Skeletal muscle cell (primary cell): ENCODE measurements at regions not wholly inside any gene's neighbourhood (a gene's known extent, or its start where the extent isn't known, plus 50 kb on each side); places are given as distances from the start of the nearest gene placed in this dataset.

Experiments
- DNase-seq: peaks from one replicate; pipeline ENCODE4 v3.0.0-alpha.2; 2010; ENCODE audit warnings: low read depth
- H3K4me3 ChIP-seq: 2 replicates; pipeline ENCODE4 v1.5.1; 2011; ENCODE audit warnings: low read depth, mild to moderate bottlenecking, control low read depth, low read length, moderate library complexity

DNA sequence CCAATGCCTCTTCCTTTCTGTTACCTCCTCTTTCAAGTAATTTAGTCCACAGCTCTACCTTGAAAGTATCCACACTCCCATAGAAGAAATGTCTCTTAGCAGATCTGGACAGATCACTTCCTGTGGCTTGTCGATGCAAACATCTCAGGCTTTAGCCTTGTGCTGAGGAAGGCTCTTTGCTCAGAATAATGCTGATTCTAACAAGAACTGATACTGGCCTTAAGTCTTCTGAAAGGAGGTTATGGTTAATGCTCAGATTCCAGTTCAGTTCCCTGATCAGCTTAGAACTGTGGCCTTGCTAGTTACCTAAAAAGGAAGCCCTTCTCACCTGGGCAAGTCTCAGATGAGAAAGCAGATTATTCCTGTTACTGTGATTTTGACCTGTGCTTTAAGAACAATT is 230.1 kb upstream of the FAT4 start:
- no peak for DNase-seq
- H3K4me3 ChIP-seq = no peak overlapping the region

DNA sequence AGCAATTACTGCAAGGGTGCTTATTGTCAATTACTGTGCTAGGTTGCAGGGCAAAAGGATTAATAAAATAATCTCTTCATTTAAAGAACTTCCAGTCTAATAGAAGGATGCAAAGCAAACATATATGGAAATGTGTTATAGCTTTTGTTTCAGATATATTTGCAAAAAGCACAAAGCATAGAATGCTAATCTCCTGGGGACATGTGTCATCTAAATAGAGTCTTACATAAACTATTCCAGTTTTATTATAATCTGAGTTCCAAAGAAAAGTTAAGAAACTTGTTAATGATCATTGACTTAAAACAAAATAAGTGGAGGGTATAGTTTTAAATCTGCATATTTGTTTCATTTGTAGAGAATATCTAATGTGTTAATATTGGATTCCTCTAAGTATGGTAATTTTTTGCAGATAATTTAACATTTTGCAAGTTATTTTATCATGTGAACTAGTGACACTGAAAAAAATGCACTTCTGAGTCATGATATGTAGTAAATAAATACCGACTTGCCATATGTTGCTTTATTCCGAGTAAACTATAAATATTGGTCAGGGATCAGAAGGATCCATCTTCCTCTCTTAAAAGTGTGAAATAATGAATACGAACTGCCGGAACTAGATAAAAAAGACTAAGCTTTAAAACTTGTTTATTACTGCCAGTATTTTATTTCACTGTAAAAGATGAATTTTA is 231.9 kb upstream of the FAT4 start:
- no peak overlapping the region for H3K4me3 ChIP-seq
- no peak for DNase-seq

DNA sequence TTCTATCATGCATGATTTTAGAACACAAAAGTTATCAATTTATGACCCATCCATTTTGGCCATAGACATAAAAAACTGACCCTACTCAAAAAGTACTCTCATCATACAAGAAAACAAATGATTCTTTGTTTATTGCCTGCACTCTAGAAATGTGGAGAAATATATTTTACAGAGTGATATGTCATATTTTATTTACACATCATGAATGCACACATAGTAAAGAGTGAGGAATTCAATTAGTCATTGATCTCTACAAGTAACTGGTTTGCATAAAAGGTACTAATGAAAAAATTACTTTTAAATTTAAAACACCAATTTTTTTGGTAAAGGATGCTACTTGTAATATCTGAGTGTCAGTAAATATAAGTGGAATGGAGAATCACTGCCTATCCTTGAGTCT is 242.5 kb upstream of the FAT4 start:
- no peak overlapping the region for H3K4me3 ChIP-seq
- DNase-seq = no peak

DNA sequence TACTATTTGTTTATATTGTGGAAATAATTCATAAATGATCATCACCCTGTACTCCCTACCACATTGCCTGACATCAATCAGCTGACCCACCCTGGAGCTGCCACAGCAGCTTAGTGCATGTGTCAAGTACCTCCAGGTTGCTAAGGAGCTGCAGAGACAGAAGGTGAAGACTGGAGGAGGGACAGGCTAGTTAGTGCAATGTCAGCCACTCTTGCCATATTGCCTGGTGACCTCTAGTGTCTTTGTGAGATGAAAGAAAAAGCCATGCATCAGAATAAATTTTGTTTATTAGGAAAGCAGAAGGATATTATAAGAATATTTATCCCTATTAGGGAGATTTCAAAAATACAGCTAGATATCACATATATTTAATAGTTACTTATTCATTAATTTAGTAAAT is 243.9 kb upstream of the FAT4 start:
- DNase-seq = no peak
- no peak overlapping the region for H3K4me3 ChIP-seq

DNA sequence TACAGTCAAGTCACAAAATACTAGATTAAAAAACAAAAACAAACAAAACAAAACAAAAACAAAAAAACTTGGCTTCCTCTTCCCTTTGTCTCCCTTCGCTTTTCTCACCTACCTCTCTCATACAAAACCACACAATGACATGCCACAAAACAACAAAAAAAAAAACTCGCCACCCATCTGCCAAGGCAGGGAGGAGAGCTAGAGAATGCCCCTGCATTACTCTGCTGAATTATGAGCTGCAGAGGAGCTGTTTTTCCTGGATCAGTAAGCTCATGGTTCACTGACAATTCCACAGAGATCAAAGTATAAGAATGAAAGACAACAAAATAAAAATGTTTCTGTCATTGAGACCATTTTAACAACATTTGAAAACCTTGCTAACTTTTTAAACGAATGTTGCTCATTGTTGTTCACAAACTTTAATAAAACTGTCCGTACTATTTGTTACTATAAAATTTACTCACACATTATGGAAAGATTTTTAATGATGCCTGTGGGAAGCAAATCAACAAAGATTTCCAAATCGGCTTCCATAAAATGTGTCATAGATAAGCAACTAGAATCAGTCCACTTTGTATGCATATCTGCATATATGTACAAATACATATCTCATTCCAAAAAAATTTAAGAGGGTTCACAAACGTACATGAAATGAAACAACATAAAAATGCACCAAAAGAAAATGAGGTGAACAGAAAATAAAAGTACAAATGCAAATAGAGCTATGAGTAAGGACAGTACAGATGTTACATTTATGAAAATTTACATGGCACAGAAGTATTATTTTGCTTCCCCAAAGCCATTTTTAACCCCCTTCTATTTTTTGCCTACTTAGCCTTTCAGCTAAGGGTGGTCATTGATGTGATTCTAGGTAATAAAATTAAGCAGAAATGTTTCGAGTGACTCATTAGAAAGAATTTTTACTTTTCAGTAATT is 252.4 kb upstream of the FAT4 start:
- no peak for DNase-seq
- H3K4me3 ChIP-seq = no peak overlapping the region

DNA sequence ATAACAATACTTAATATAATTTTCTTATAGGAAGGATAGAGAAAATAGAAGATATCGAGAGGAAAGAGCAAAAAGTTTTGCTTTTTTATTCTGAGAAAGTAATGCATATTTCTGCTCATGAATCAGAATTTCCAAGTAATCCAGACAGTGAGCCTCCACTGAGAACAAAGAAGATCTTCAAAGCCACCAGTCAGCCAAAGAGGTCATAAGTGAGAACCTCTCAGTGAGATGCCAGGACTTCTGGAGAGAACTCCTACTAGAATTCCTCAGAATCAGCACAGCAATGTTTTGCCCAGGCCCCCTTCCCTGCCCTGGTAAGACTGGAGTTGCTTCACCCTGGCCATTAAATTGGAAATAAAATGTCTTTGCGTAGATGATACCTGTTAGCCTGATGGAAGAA is 254.4 kb upstream of the FAT4 start:
- no peak for DNase-seq
- no peak overlapping the region for H3K4me3 ChIP-seq

DNA sequence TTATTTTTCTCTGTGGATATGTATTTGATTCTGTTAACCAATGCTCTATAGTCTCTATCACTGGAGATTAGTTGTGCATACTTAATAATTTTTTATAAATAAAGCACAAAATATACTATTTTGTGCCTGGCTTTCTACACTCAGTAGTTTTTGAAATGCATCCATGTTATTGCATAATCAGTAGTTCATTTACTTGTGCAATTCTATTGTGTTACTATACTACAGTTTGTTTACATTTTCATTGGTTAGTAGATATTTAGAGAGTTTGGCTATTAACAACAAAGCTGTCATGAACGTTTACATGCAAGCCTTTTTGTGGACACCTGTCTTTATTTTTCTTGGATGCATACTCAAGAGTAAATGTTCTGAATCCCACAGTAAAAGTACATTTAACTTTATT is 265.0 kb upstream of the FAT4 start:
- no peak overlapping the region for H3K4me3 ChIP-seq
- no peak for DNase-seq

DNA sequence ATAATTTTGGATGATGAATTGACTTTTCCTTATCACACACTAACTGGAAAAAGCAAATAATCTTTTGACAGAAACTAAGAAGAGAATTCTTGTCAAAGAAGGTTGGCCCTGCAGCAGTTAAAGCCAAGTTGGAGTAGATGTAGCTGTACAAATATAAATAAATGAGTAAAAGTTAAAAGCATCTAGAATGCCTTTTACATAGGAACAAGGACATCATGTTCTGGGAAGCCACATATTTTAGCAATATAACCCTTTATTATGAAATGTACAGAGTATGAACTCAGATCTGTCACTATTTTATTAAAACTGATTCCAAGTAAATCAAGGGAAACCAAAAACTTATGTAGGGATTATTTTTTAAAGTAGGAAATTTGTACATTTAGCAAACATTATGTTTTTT is 269.4 kb upstream of the FAT4 start:
- DNase-seq = no peak
- H3K4me3 ChIP-seq = no peak overlapping the region

DNA sequence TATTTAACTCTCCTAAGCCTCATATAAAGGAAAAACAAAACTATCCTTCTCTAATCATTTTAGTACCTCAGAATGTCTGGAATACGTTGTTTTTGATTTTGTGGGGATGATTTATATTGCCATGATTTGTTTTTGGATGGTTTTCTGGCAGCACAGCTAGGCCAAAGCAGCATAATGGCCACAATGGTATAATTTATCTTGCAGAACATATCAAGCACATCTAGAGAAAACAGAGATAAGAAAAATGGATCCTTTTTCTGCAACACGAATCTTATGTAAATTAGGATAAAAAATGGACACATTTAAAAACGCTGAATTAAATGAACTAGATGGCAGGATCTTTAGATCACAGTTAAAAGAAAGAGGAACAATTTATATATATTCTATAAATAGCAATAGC is 269.9 kb upstream of the FAT4 start:
- H3K4me3 ChIP-seq = no peak overlapping the region
- no peak for DNase-seq

DNA sequence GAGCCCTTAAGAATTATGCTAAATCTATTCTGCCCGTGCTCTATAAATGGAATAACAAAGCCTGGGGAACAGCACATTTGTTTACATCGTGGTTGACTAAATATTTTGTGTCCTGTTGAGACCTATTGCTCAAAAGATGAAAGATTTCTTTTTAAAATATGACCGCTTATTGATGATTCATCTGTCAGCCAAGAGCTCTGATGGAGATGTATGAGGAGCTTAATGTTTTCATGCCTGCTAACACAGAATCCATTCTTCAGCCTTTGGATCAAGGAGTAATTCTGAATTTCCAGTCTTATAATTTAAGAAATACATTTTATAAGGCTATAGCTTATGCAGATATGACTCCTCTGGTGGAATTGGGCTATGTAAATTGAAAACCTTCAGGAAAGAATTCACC is 271.3 kb upstream of the FAT4 start:
- H3K4me3 ChIP-seq = no peak overlapping the region
- DNase-seq = no peak

DNA sequence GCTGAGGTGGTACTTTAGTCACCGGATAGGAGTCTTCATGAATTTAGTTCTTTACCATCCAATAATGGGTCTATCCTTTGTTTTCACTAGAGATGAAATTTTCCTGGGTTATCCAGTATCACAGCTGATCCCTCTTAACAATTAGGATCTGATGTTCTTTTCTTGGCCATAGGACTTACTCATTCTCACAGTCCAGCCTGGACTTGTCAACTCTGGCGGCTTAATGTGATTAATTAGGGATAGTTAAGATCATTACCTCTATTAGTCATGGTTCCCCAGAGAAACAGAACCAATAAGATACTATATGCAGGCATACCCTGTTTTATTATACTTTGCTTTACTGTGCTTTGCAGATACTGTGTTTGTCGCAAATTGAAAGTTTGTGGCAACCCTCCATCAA is 272.7 kb upstream of the FAT4 start:
- H3K4me3 ChIP-seq = no peak overlapping the region
- DNase-seq = no peak

DNA sequence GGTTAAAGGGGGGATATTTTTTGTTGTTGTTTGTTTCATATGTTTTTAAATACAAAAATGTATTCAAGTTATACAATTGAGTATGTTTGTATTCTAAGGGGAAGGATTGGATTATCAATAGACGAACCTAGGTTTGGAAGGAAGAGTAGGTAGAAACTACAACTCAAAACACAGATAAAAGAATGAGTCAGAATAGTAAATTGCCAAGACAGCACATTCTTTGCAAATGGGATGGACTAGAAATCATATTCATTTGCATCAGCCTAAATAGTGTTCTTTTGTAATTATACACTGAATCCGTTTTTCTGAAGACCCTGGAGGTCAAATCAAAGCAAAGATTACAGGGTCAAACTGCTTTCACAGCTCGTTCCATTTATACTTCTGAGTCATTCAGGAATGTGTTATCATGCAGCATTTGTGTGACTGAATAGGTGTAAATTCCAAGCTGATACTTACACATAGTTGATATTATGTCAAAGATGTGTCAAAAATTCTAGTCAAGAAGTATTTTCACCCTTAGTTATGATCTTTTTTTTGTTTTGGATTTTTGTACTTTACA is 273.3 kb upstream of the FAT4 start:
- H3K4me3 ChIP-seq = no peak overlapping the region
- no peak for DNase-seq

DNA sequence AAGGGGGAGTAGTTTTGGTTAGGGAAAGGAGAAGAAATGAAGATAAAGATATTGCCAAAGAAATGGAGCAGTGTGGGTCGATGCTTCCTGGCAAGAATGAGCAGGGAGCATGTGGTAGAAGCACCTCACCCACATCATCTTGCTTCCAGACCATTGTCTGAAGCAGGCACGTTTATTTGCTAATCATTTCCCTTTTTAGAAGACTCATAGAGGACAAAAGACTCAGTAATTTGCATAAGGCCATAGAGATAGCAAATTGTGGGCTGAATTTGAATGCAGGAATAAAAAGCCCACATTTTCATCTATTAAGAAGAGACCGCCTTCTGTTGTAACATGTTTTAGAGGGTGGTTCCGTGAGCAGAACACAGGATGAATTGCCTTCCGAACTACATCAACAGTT is 275.2 kb upstream of the FAT4 start:
- no peak for DNase-seq
- H3K4me3 ChIP-seq = no peak overlapping the region

DNA sequence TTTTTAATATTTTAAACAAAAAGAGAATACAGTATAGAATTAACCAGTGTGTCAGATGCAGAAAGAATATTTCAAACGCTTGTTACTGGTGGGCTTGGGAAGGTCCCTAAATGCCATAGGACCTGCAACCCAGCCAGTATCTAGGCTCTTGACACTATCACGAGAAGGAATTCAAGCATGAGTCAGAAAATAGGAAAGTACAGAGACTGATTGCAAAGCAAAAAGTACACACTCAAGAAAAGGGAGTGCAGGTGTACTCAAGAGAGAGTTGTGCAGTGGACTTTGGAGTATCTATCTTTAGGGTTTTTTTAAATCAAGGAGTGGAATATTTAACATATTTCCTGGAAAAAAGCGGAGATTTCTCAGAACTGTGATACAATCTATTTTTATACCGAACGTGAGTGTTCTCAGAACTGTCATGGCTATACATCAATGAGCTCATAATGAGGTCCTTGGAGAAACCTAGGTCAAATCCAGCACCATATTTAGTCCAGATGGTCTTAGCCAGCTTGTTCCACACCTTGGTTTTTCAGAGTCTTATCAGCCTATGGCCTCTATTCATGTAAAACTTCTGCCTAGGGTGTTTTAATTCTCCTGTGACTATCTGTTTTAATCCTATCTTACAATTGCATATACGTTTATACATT is 291.8 kb upstream of the FAT4 start:
- no peak for DNase-seq
- H3K4me3 ChIP-seq = no peak overlapping the region

DNA sequence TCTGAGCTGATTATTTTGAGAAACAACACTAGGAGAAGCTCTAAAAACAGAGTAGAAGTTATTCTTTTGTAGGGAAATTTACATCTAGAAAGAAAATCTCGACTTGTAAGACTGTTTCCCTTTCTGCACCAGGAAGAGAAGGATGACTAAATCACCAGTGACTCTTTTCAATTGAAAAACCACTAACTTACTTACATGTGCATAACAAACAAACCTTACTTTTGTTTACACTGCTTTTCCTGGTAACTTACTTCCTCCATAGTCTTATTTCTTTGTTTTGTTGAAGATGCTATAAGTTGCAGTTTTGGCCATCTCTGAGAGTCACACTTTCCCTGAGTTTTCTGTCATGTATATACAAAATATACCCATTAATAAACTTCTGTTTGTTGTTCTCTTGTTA is 293.6 kb upstream of the FAT4 start:
- no peak for DNase-seq
- no peak overlapping the region for H3K4me3 ChIP-seq

DNA sequence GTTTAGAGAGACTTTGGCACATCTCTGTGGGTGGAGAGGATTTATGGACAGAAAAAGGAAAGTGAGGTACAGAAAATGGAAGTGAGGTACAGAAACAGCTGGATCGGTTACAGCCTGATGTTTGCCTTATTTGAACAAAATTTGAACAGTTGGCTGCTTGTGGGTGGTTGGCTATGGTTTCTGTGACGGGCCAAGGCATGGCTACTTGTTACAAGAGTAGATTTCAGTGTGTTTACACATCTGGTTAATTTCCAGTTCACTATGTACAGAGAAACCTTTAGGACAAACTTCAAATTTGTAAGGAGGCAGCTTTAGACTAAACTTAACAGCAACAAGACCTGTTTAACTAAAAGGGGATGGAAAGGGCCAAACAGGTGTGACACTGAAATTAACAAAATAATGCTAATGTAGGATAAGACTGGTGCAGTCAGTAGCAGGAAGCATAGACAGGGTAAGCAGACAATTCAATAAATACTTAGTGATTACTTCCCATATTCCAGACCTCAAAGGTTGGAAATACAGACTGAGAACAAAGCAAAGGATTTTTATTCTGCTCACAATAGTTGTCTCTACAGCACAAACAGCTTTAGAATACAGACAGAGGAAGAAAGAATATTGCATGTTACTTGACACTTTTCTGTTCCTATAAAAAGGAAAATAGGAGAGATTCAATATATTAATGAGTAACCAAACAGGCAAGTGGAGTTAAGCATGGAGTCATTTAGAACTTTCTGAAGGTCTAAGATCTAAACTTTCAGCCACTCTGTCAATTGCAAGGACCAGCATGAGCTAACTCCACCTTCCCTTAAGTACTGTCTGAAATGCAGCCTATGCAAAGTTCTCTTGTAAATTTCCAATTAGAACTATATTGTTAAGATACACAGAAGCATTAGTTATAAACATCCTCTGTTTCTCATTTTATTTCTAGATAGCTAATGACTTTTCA is 294.4 kb upstream of the FAT4 start:
- no peak for DNase-seq
- no peak overlapping the region for H3K4me3 ChIP-seq

DNA sequence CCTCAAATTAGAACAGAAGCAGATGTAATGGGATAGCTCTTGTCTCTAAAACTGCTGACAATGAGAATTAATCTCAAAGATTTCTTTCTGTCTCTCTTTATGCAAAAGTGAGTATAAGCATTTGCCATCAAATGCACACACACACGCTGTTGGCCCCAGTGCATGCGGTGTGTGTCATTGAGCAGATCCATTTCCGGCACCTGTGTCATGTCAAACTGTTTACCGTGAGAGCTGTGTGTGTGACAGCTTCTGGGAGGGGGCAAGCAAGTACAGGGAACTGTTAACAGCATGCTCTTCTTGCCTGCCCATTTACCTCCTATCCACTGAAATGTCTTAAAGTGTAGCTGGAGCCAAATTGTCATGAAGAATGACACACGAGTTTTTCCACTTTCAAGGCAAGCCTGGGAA is 297.9 kb upstream of the FAT4 start:
- no peak overlapping the region for H3K4me3 ChIP-seq
- DNase-seq = no peak

DNA sequence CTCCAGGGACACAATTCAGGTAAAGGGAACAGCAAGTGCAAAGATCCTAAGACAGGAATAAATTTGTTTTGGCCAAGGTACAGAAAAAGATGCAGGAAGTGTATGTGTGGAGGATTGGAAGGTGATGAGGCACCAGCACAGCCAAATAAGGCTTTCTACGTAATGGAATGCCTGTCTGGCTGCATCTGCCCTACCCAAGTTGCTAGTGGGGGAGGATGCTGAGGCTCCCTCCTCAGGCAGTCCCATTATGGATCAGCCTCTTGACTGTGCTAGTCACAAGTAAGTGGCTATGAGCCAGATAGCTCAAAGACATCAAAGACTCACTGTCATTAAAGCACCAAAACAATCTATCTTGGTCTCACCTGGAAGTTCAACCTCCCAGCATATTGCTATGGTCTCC is 300.9 kb upstream of the FAT4 start:
- no peak for DNase-seq
- no peak overlapping the region for H3K4me3 ChIP-seq

DNA sequence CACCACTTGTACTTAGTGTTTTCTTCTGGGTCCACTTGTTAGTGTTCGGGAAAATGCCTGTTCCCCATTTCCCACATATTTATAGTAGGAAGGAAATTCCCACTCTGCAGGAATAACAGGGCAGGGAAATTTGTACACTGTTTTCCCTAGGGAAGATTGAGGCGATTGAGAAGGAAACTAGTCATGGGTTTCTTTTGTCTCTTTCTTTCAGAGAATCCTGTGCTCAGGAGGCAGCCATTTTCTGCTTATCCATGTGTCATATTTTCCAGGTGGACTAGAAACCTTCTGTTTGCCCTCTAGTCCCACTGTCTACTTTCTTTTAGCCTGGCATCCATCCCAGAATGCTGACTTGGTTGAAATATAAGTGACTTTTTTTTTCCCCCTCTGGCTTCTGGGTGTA is 299.1 kb upstream of the ANKRD50 start:
- no peak for DNase-seq
- no peak overlapping the region for H3K4me3 ChIP-seq
